H9 (cell line): ENCODE measurements at regions not wholly inside any gene's neighbourhood (a gene's known extent, or its start where the extent isn't known, plus 50 kb on each side); places are given as distances from the start of the nearest gene placed in this dataset.

Experiments
- DNase-seq: peaks from one replicate; pipeline ENCODE4 v3.0.0-alpha.2; 2017
- H2AFZ ChIP-seq: one replicate; pipeline ENCODE4 v1.6.1; 2013; ENCODE audit warnings: mild to moderate bottlenecking, low read length, control low read depth, moderate library complexity
- H2AK5ac ChIP-seq: 2 replicates; pipeline ENCODE4 v1.6.1; 2013; ENCODE audit warnings: low read length, control low read depth, mixed read lengths; ENCODE audit not compliant: insufficient read length
- H2BK120ac ChIP-seq: one replicate; pipeline ENCODE4 v1.6.1; 2013; ENCODE audit warnings: low read depth, mild to moderate bottlenecking, low read length, control low read depth, inconsistent platforms; ENCODE audit not compliant: poor library complexity, severe bottlenecking
- H2BK12ac ChIP-seq: 2 replicates; pipeline ENCODE4 v1.6.1; 2013; ENCODE audit warnings: low read length, control low read depth, mixed read lengths, low read depth; ENCODE audit not compliant: insufficient read length
- H2BK15ac ChIP-seq: 2 replicates; pipeline ENCODE4 v1.6.1; 2013; ENCODE audit warnings: low read depth, low read length, control low read depth
- H2BK20ac ChIP-seq: one replicate; pipeline ENCODE4 v1.6.1; 2013; ENCODE audit warnings: low read depth, mild to moderate bottlenecking, low read length, control low read depth, inconsistent platforms; ENCODE audit not compliant: poor library complexity, severe bottlenecking
- H2BK5ac ChIP-seq: 2 replicates; pipeline ENCODE4 v1.6.1; 2013; ENCODE audit warnings: low read length, control low read depth, mixed read lengths; ENCODE audit not compliant: insufficient read length
- H3K14ac ChIP-seq: 2 replicates; pipeline ENCODE4 v1.6.1; 2013; ENCODE audit warnings: low read length, control low read depth; ENCODE audit not compliant: insufficient read depth
- H3K18ac ChIP-seq: 2 replicates; pipeline ENCODE4 v1.6.1; 2013; ENCODE audit warnings: low read depth, mild to moderate bottlenecking, mixed read lengths, low read length, control low read depth; ENCODE audit not compliant: insufficient read length
- H3K23ac ChIP-seq: 2 replicates; pipeline ENCODE4 v1.6.1; 2013; ENCODE audit warnings: low read length, control low read depth, mixed read lengths, low read depth; ENCODE audit not compliant: insufficient read length
- H3K23me2 ChIP-seq: 2 replicates; pipeline ENCODE4 v1.6.1; 2013; ENCODE audit warnings: low read depth, mild to moderate bottlenecking, mixed read lengths, low read length, control low read depth; ENCODE audit not compliant: insufficient read length, poor library complexity, severe bottlenecking
- H3K27ac ChIP-seq: 2 replicates; pipeline ENCODE4 v1.5.1; 2013; ENCODE audit warnings: low read length, control low read depth, mixed read lengths, low read depth; ENCODE audit not compliant: insufficient read length
- H3K27me3 ChIP-seq: 2 replicates; pipeline ENCODE4 v1.6.1; 2013; ENCODE audit warnings: low read length, control low read depth, inconsistent platforms; ENCODE audit not compliant: insufficient read depth
- H3K4ac ChIP-seq: 2 replicates; pipeline ENCODE4 v1.6.1; 2013; ENCODE audit warnings: low read depth, mild to moderate bottlenecking, control low read depth, inconsistent platforms, low read length, moderate library complexity
- H3K4me1 ChIP-seq: 2 replicates; pipeline ENCODE4 v1.6.1; 2013; ENCODE audit warnings: low read length, control low read depth, inconsistent platforms; ENCODE audit not compliant: insufficient read depth
- H3K4me2 ChIP-seq: 2 replicates; pipeline ENCODE4 v1.6.1; 2013; ENCODE audit warnings: low read length, control low read depth, mixed read lengths; ENCODE audit not compliant: insufficient read length, insufficient read depth
- H3K56ac ChIP-seq: 2 replicates; pipeline ENCODE4 v1.6.1; 2013; ENCODE audit warnings: low read depth, mild to moderate bottlenecking, mixed read lengths, low read length, control low read depth; ENCODE audit not compliant: insufficient read length
- H3K79me1 ChIP-seq: 2 replicates; pipeline ENCODE4 v1.6.1; 2013; ENCODE audit warnings: low read depth, mild to moderate bottlenecking, moderate library complexity, low read length, control low read depth, inconsistent platforms; ENCODE audit not compliant: insufficient read depth, poor library complexity, severe bottlenecking
- H3K79me2 ChIP-seq: 2 replicates; pipeline ENCODE4 v1.6.1; 2013; ENCODE audit warnings: low read length, control low read depth, inconsistent platforms; ENCODE audit not compliant: insufficient read depth
- H3K9ac ChIP-seq: 2 replicates; pipeline ENCODE4 v1.6.1; 2013; ENCODE audit warnings: low read length, control low read depth, mixed read lengths; ENCODE audit not compliant: insufficient read length; ENCODE audit errors: extremely low read depth
- H3K9me3 ChIP-seq: one replicate; pipeline ENCODE4 v1.6.1; 2013; ENCODE audit warnings: low read depth, low read length, inconsistent platforms; ENCODE audit not compliant: control insufficient read depth
- H3T11ph ChIP-seq: one replicate; pipeline ENCODE4 v1.6.1; 2013; ENCODE audit warnings: mild to moderate bottlenecking, low read length, control low read depth, inconsistent platforms
- H4K20me1 ChIP-seq: one replicate; pipeline ENCODE4 v1.6.1; 2013; ENCODE audit not compliant: control insufficient read depth, insufficient read length, insufficient read depth
- H4K5ac ChIP-seq: 2 replicates; pipeline ENCODE4 v1.6.1; 2013; ENCODE audit warnings: low read depth, mild to moderate bottlenecking, mixed read lengths, low read length, control low read depth; ENCODE audit not compliant: insufficient read length
- H4K8ac ChIP-seq: replicated peaks from 2 replicates; pipeline ENCODE4 v1.6.1; 2013; ENCODE audit warnings: low read length, control low read depth, mixed read lengths, low read depth; ENCODE audit not compliant: insufficient read length
- H4K91ac ChIP-seq: 2 replicates; pipeline ENCODE4 v1.6.1; 2013; ENCODE audit warnings: low read depth, mild to moderate bottlenecking, moderate library complexity, mixed read lengths, low read length, control low read depth; ENCODE audit not compliant: insufficient read length
- H3K27ac Mint-ChIP-seq, 3 experiments: 2 replicates in 2 of 3; 3 replicates in 1 of 3; pipeline ENCODE4 v1.8.0; 2020 to 2021; ENCODE audit warnings: mixed read lengths in 3 of 3, mild to moderate bottlenecking in 1 of 3, moderate library complexity in 1 of 3
- H3K27me3 Mint-ChIP-seq: 2 replicates; pipeline ENCODE4 v1.8.0; 2021; ENCODE audit warnings: low read depth, mild to moderate bottlenecking, moderate library complexity, mixed read lengths
- H3K36me3 Mint-ChIP-seq, 3 experiments: 2 replicates in 2 of 3; 3 replicates in 1 of 3; pipeline ENCODE4 v1.8.0; 2020 to 2021; ENCODE audit warnings: low read depth in 3 of 3, mixed read lengths in 3 of 3; ENCODE audit not compliant: insufficient read depth in 1 of 3
- H3K4me1 Mint-ChIP-seq, 2 experiments: 2 replicates each; pipeline ENCODE4 v1.8.0; 2020; ENCODE audit warnings: mixed read lengths in 2 of 2
- H3K4me3 Mint-ChIP-seq, 2 experiments: 2 replicates in 1 of 2; 3 replicates in 1 of 2; pipeline ENCODE4 v1.8.0; 2020 to 2021; ENCODE audit warnings: mild to moderate bottlenecking in 2 of 2, mixed read lengths in 2 of 2, moderate library complexity in 1 of 2
- H3K9me3 Mint-ChIP-seq, 2 experiments: 2 replicates in 1 of 2; 3 replicates in 1 of 2; pipeline ENCODE4 v1.8.0; 2020; ENCODE audit warnings: mild to moderate bottlenecking in 2 of 2, mixed read lengths in 2 of 2, moderate library complexity in 1 of 2
- WGBS: extraction: QIAGEN DNeasy Blood & Tissue Kit; methylation state at CpG from one replicate; pipeline ENCODE4 v1.1.7; 2013; ENCODE audit warnings: missing lambda C conversion rate, low lambda C conversion rate, mixed read lengths; ENCODE audit not compliant: insufficient read length; ENCODE audit errors: extremely low coverage; 5-methylcytosine and 5-hydroxymethylcytosine counted together
- TF ChIP-seq, protein P1 (sequence below): fragments of 200-600 bp; sonication (generic); conservative IDR thresholded peaks from 3 replicates; pipeline ENCODE4 v1.8.0; 2021; ENCODE audit warnings: antibody characterized with exemption, mild to moderate bottlenecking

GRCh38 chr2:100196786-100197494 is 54.5 kb upstream of the AFF3 start:
- peaks cover 27% of the 10 kb centered on the region for H3K27me3 Mint-ChIP-seq
- H3K27ac ChIP-seq = no peak overlapping the region
- H4K91ac ChIP-seq = no peak overlapping the region
- no peaks in the 10 kb centered on the region for H3K79me1 ChIP-seq
- no peak overlapping the region for H3K4me3 Mint-ChIP-seq
- no peaks in the 10 kb centered on the region for H3K23me2 ChIP-seq
- H3K4me1 Mint-ChIP-seq = peaks cover 8 to 18% of the 10 kb centered on the region in 2 experiments
- no peaks in the 10 kb centered on the region for H3K79me2 ChIP-seq
- H4K20me1 ChIP-seq = no peaks in the 10 kb centered on the region
- H2AK5ac ChIP-seq = no peak overlapping the region
- no peak for DNase-seq
- no peak overlapping the region for H3T11ph ChIP-seq
- H3K27ac Mint-ChIP-seq = no peak overlapping the region
- no peak overlapping the region for H3K56ac ChIP-seq
- no peaks in the 10 kb centered on the region for H3K27me3 ChIP-seq
- H2BK12ac ChIP-seq = no peak overlapping the region
- H2AFZ ChIP-seq = no peak overlapping the region
- H2BK120ac ChIP-seq = no peak overlapping the region
- H3K36me3 Mint-ChIP-seq = no peaks in the 10 kb centered on the region
- H3K23ac ChIP-seq = no peak overlapping the region
- no peak overlapping the region for H2BK15ac ChIP-seq
- H3K18ac ChIP-seq = no peak overlapping the region
- no peak overlapping the region for H2BK20ac ChIP-seq
- WGBS = no CpG with 5 or more reads among the region's 18 CpGs
- no peak overlapping the region for H4K8ac ChIP-seq
- H3K4ac ChIP-seq = no peak overlapping the region
- H3K4me1 ChIP-seq = peaks cover 4% of the 10 kb centered on the region; the same call in 1 of the 2 replicates
- no peaks in the 10 kb centered on the region for H3K9me3 Mint-ChIP-seq
- no peaks in the 10 kb centered on the region for H3K9me3 ChIP-seq
- TF ChIP-seq, protein P1, sequence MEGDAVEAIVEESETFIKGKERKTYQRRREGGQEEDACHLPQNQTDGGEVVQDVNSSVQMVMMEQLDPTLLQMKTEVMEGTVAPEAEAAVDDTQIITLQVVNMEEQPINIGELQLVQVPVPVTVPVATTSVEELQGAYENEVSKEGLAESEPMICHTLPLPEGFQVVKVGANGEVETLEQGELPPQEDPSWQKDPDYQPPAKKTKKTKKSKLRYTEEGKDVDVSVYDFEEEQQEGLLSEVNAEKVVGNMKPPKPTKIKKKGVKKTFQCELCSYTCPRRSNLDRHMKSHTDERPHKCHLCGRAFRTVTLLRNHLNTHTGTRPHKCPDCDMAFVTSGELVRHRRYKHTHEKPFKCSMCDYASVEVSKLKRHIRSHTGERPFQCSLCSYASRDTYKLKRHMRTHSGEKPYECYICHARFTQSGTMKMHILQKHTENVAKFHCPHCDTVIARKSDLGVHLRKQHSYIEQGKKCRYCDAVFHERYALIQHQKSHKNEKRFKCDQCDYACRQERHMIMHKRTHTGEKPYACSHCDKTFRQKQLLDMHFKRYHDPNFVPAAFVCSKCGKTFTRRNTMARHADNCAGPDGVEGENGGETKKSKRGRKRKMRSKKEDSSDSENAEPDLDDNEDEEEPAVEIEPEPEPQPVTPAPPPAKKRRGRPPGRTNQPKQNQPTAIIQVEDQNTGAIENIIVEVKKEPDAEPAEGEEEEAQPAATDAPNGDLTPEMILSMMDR = no peak
- H3K14ac ChIP-seq = no peak overlapping the region
- H3K9ac ChIP-seq = no peak overlapping the region
- no peak overlapping the region for H2BK5ac ChIP-seq
- H4K5ac ChIP-seq = no peak overlapping the region
- no peak overlapping the region for H3K4me2 ChIP-seq
